H1 (cell line): ENCODE measurements at regions not wholly inside any gene's neighbourhood (a gene's known extent, or its start where the extent isn't known, plus 50 kb on each side); places are given as distances from the start of the nearest gene placed in this dataset.

Source experiments
- CTCF ChIA-PET: fragments of 300-600 bp; sonication (Branson Sonifier 250); formaldehyde crosslinking; loops from one replicate; lab custom pipeline; 2021; ENCODE audit not compliant: partially characterized antibody; lab: Charles Lee
- POLR2A ChIA-PET: fragments of 300-600 bp; sonication (Branson Sonifier 250); formaldehyde crosslinking; loops from one replicate; lab custom pipeline; 2021; ENCODE audit warnings: inconsistent platforms; ENCODE audit not compliant: partially characterized antibody; lab: Charles Lee
- DNase-seq, 2 experiments: peaks; one replicate each; pipeline versions ENCODE4 v3.0.0 to v3.0.0-alpha.2; 2010 to 2022; ENCODE audit warnings: low spot score in 2 of 2, low read depth in 1 of 2, mixed read lengths in 1 of 2
- FAIRE-seq: peaks from 2 replicates; lab custom pipeline; 2011; peaks lifted over from hg19 to GRCh38; lab: Jason Lieb, UNC
- H2AFZ ChIP-seq: 2 replicates; pipeline ENCODE4 v1.8.1; 2012; ENCODE audit warnings: low read length, inconsistent platforms
- H2AK5ac ChIP-seq: 2 replicates; pipeline ENCODE4 v1.6.1; 2013; ENCODE audit warnings: low read depth, low read length
- H2BK120ac ChIP-seq: replicated peaks from 2 replicates; pipeline ENCODE3; 2013; ENCODE audit warnings: low read depth, low read length, inconsistent platforms
- H2BK12ac ChIP-seq: 2 replicates; pipeline ENCODE4 v1.6.1; 2013; ENCODE audit warnings: low read depth, low read length
- H2BK15ac ChIP-seq: 2 replicates; pipeline ENCODE4 v1.6.1; 2013; ENCODE audit warnings: low read length
- H2BK20ac ChIP-seq: 2 replicates; pipeline ENCODE4 v1.6.1; 2013; ENCODE audit warnings: low read length
- H2BK5ac ChIP-seq: 2 replicates; pipeline ENCODE4 v1.6.1; 2013; ENCODE audit warnings: low read depth, low read length
- H3K14ac ChIP-seq: 2 replicates; pipeline ENCODE4 v1.6.1; 2013; ENCODE audit warnings: inconsistent platforms; ENCODE audit not compliant: insufficient read length
- H3K18ac ChIP-seq: 2 replicates; pipeline ENCODE4 v1.6.1; 2013; ENCODE audit warnings: low read length; ENCODE audit errors: extremely low read depth
- H3K23ac ChIP-seq: 2 replicates; pipeline ENCODE4 v1.6.1; 2013; ENCODE audit warnings: inconsistent platforms; ENCODE audit not compliant: insufficient read length
- H3K23me2 ChIP-seq: 2 replicates; pipeline ENCODE4 v1.6.1; 2013; ENCODE audit warnings: low read depth, low read length
- H3K27ac ChIP-seq: 2 replicates; pipeline ENCODE4 v1.6.1; 2011; ENCODE audit warnings: low read depth, low read length, inconsistent platforms
- H3K27me3 ChIP-seq, 4 experiments: replicated peaks in 1 of 4; 1 replicate in 1 of 4; 2 replicates in 3 of 4; pipeline versions ENCODE4 v1.6.1 to v1.8.1; 2011 to 2013; ENCODE audit warnings: low read length in 3 of 4, mild to moderate bottlenecking in 3 of 4, inconsistent platforms in 2 of 4, mixed read lengths in 2 of 4, moderate library complexity in 1 of 4; ENCODE audit not compliant: control insufficient read depth in 3 of 4, insufficient read depth in 3 of 4; ENCODE audit errors: extremely low read depth in 1 of 4
- H3K36me3 ChIP-seq, 4 experiments: 2 replicates each; pipeline versions ENCODE4 v1.6.1 to v1.8.1; 2011 to 2013; ENCODE audit warnings: mild to moderate bottlenecking in 4 of 4, low read length in 3 of 4, moderate library complexity in 2 of 4, control low read depth in 1 of 4, inconsistent platforms in 1 of 4; ENCODE audit not compliant: insufficient read depth in 4 of 4, control insufficient read depth in 2 of 4
- H3K4ac ChIP-seq: replicated peaks from 2 replicates; pipeline ENCODE3; 2013; ENCODE audit warnings: low read length, low read depth, mixed read lengths, inconsistent platforms; ENCODE audit not compliant: insufficient read length
- H3K4me1 ChIP-seq, 4 experiments: replicated peaks in 1 of 4; 1 replicate in 1 of 4; 2 replicates in 3 of 4; pipeline versions ENCODE4 v1.6.1 to v1.8.1; 2011 to 2013; ENCODE audit warnings: low read length in 3 of 4, inconsistent platforms in 2 of 4, mixed read lengths in 1 of 4; ENCODE audit not compliant: insufficient read depth in 4 of 4, control insufficient read depth in 3 of 4
- H3K4me2 ChIP-seq, 2 experiments: 2 replicates each; pipeline versions ENCODE4 v1.6.1 to v1.8.1; 2011 to 2013; ENCODE audit warnings: low read depth in 2 of 2, low read length in 2 of 2, control low read depth in 1 of 2, inconsistent platforms in 1 of 2, mild to moderate bottlenecking in 1 of 2; ENCODE audit not compliant: insufficient read depth in 1 of 2
- H3K4me3 ChIP-seq, 4 experiments: fragments of 200-600, 300-600 bp in 1 of 4; sonication (generic), shearing (Covaris generic), sonication (Bioruptor Twin) in 1 of 4; 2 replicates each; pipeline versions ENCODE4 v1.5.1 to v1.8.1; 2011 to 2016; ENCODE audit warnings: low read length in 4 of 4, low read depth in 3 of 4, control low read depth in 2 of 4, inconsistent platforms in 2 of 4, mild to moderate bottlenecking in 2 of 4, mixed read lengths in 1 of 4, moderate library complexity in 1 of 4; ENCODE audit not compliant: insufficient read depth in 2 of 4; ENCODE audit errors: extremely low read depth in 1 of 4
- H3K56ac ChIP-seq: replicated peaks from 2 replicates; pipeline ENCODE3; 2013; ENCODE audit warnings: low read depth, mild to moderate bottlenecking, mixed read lengths, low read length, inconsistent platforms; ENCODE audit not compliant: insufficient read length
- H3K79me1 ChIP-seq: 2 replicates; pipeline ENCODE4 v1.6.1; 2013; ENCODE audit warnings: low read depth, low read length, control low read depth
- H3K79me2 ChIP-seq, 2 experiments: 2 replicates each; pipeline versions ENCODE4 v1.6.1 to v1.8.1; 2012 to 2013; ENCODE audit warnings: low read length in 2 of 2, mild to moderate bottlenecking in 2 of 2, inconsistent platforms in 1 of 2; ENCODE audit not compliant: insufficient read depth in 2 of 2, control insufficient read depth in 1 of 2
- H3K9ac ChIP-seq, 4 experiments: replicated peaks in 1 of 4; 1 replicate in 1 of 4; 2 replicates in 3 of 4; pipeline versions ENCODE4 v1.6.1 to v1.8.1; 2011 to 2013; ENCODE audit warnings: low read depth in 3 of 4, low read length in 3 of 4, control low read depth in 2 of 4, mild to moderate bottlenecking in 2 of 4, moderate library complexity in 2 of 4, inconsistent platforms in 1 of 4; ENCODE audit errors: extremely low read depth in 1 of 4
- H3K9me3 ChIP-seq, 2 experiments: 2 replicates each; pipeline versions ENCODE4 v1.6.1 to v1.8.1; 2012 to 2013; ENCODE audit warnings: mild to moderate bottlenecking in 2 of 2, moderate library complexity in 2 of 2, control low read depth in 1 of 2, inconsistent platforms in 1 of 2, low read depth in 1 of 2, low read length in 1 of 2, mixed read lengths in 1 of 2; ENCODE audit not compliant: insufficient read depth in 2 of 2
- H4K20me1 ChIP-seq, 2 experiments: replicated peaks in 1 of 2; 2 replicates each; pipeline versions ENCODE3 to v1.8.1; 2011 to 2013; ENCODE audit warnings: inconsistent platforms in 2 of 2, low read length in 2 of 2, mild to moderate bottlenecking in 1 of 2; ENCODE audit not compliant: insufficient read depth in 2 of 2, control insufficient read depth in 1 of 2
- H4K5ac ChIP-seq: 2 replicates; pipeline ENCODE4 v1.6.1; 2013; ENCODE audit warnings: low read length, low read depth, mixed read lengths, inconsistent platforms; ENCODE audit not compliant: insufficient read length
- H4K8ac ChIP-seq: 2 replicates; pipeline ENCODE4 v1.8.0; 2013; ENCODE audit warnings: mild to moderate bottlenecking, moderate library complexity, low read length, inconsistent platforms; ENCODE audit not compliant: insufficient read depth; ENCODE audit errors: extremely low read depth
- H4K91ac ChIP-seq: replicated peaks from 2 replicates; pipeline ENCODE3; 2013; ENCODE audit warnings: low read length, mixed read lengths, inconsistent platforms; ENCODE audit not compliant: insufficient read length
- ASH2L ChIP-seq: fragments of 200-600, 300-600 bp; sonication (generic); IDR thresholded peaks from one replicate; pipeline ENCODE4 v1.7.1; 2017; ENCODE audit warnings: low read length
- EZH2 ChIP-seq: fragments of 200-600 bp; sonication (generic); IDR thresholded peaks from 2 replicates; pipeline ENCODE4 v1.7.1; 2012; ENCODE audit warnings: low read depth, mild to moderate bottlenecking, moderate library complexity, low read length, inconsistent platforms; ENCODE audit not compliant: severe bottlenecking
- JUN ChIP-seq: IDR thresholded peaks from 2 replicates; pipeline ENCODE4 v1.6.1; 2011; ENCODE audit warnings: low read depth, mild to moderate bottlenecking, improper control_type of control experiment, low read length
- JUND ChIP-seq: IDR thresholded peaks from 2 replicates; pipeline ENCODE4 v1.6.1; 2011; ENCODE audit warnings: mild to moderate bottlenecking, improper control_type of control experiment, low read length
- KDM4A ChIP-seq: IDR thresholded peaks from one replicate; pipeline ENCODE4 v1.7.1; 2012; ENCODE audit warnings: low read depth, mild to moderate bottlenecking, moderate library complexity, low read length, inconsistent platforms; ENCODE audit not compliant: severe bottlenecking
- KDM5A ChIP-seq: fragments of 200-600 bp; IDR thresholded peaks from 2 replicates; pipeline ENCODE4 v1.7.1; 2012; ENCODE audit warnings: mild to moderate bottlenecking, low read length, inconsistent platforms, mixed read lengths
- POLR2AphosphoS5 ChIP-seq: IDR thresholded peaks from 2 replicates; pipeline ENCODE4 v1.6.1; 2011; ENCODE audit warnings: low read depth, low read length
- SAP30 ChIP-seq: fragments of 300-600 bp; sonication (generic); IDR thresholded peaks from 2 replicates; pipeline ENCODE4 v1.7.1; 2012; ENCODE audit warnings: low read length, moderate library complexity, mild to moderate bottlenecking, inconsistent platforms; ENCODE audit not compliant: insufficient read depth, insufficient replicate concordance
- SP1 ChIP-seq: IDR thresholded peaks from 2 replicates; pipeline ENCODE4 v1.6.1; 2011; ENCODE audit warnings: low read depth, low read length
- SRF ChIP-seq: IDR thresholded peaks from 2 replicates; pipeline ENCODE4 v1.6.1; 2011; ENCODE audit warnings: mild to moderate bottlenecking, low read depth, low read length, moderate library complexity
- TBP ChIP-seq: IDR thresholded peaks from 2 replicates; pipeline ENCODE4 v1.6.1; 2011; ENCODE audit warnings: low read depth, low read length, improper control_type of control experiment
- WGBS, 2 experiments: shearing (Covaris generic) in 1 of 2; methylation state at CpG; one replicate each; pipeline versions ENCODE4 v1.1.6 to v1.1.7; 2013 to 2015; ENCODE audit warnings: low lambda C conversion rate in 2 of 2, mixed read lengths in 2 of 2, inconsistent platforms in 1 of 2, low coverage in 1 of 2, missing lambda C conversion rate in 1 of 2; ENCODE audit not compliant: insufficient replicate concordance in 2 of 2, insufficient coverage in 1 of 2, insufficient read length in 1 of 2; ENCODE audit errors: extremely low coverage in 1 of 2, missing lambda C conversion rate in 1 of 2; 5-methylcytosine and 5-hydroxymethylcytosine counted together
- TF ChIP-seq, protein P1 (sequence below): IDR thresholded peaks from 2 replicates; pipeline ENCODE4 v1.6.1; 2012; ENCODE audit warnings: inconsistent platforms
- TF ChIP-seq, protein P2 (sequence below): IDR thresholded peaks from 2 replicates; pipeline ENCODE4 v1.6.1; 2011; ENCODE audit warnings: low read length, improper control_type of control experiment

DNA sequence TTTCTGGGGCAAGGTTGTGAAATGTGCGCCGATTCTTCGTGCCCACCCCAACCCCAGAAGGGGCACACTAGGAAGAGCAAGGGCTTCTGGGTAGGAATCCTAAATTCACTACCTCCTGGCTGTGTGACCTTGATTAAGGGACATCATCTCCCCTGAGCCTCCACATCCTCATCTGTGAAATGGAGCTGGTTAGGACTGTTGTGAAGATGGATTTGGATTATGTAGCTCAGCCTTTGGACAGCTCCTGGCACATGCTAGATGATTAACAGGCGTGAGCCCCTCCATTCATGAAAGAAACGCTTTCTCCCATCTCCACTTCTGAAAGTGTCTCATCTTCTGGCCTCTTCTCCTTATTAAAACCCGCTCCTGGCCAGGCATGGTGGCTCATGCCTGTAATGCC, 65.3 kb upstream of the TMEM97 start:
- ChIA-PET POLR2A (interaction anchor here (1.5 kb wide), 1 partner anchor 66 kb away, joined by 3 read pairs; no protein-coding TSS in a partner anchor), CTCF (interaction anchor here (15.7 kb wide), 1 partner anchor 20 kb away, joined by 266 read pairs; no protein-coding TSS in a partner anchor)
- no peaks in the 10 kb centered on the region for H4K20me1 ChIP-seq
- H3K79me1 ChIP-seq: no peaks in the 10 kb centered on the region
- no peak overlapping the region for H3K56ac ChIP-seq
- H3K4ac ChIP-seq: no peak overlapping the region
- H3K23me2 ChIP-seq: peaks cover 3% of the 10 kb centered on the region
- no peak overlapping the region for H2BK120ac ChIP-seq
- no peak overlapping the region for H3K9ac ChIP-seq
- no peak overlapping the region for H4K91ac ChIP-seq
- H3K23ac ChIP-seq: no peak overlapping the region
- no peak overlapping the region for H4K8ac ChIP-seq
- no peak overlapping the region for H3K4me2 ChIP-seq
- H3K9me3 ChIP-seq: no peaks in the 10 kb centered on the region
- WGBS, 2 experiments: 92% methylated on average over 6 of the region's 6 CpGs; no CpG with 5 or more reads in 1 of the 2 experiments
- no peaks in the 10 kb centered on the region; a peak in 2 of 7 replicates for H3K4me1 ChIP-seq
- FAIRE-seq: no peak
- no peak overlapping the region for H2AFZ ChIP-seq
- H3K79me2 ChIP-seq: no peaks in the 10 kb centered on the region
- H2BK20ac ChIP-seq: no peak overlapping the region
- H3K4me3 ChIP-seq: no peak overlapping the region
- H2BK12ac ChIP-seq: no peak overlapping the region
- H2BK5ac ChIP-seq: no peak overlapping the region
- no peak overlapping the region for H2AK5ac ChIP-seq
- no peaks in the 10 kb centered on the region for H3K36me3 ChIP-seq
- no peak for TF ChIP-seq SAP30
- TF ChIP-seq KDM5A: no peak
- no peak for TF ChIP-seq JUND
- no peak for TF ChIP-seq POLR2AphosphoS5
- no peak for TF ChIP-seq SP1
- TF ChIP-seq, protein P1, sequence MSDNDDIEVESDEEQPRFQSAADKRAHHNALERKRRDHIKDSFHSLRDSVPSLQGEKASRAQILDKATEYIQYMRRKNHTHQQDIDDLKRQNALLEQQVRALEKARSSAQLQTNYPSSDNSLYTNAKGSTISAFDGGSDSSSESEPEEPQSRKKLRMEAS: no peak
- no peak for TF ChIP-seq TBP
- TF ChIP-seq SRF: no peak
- no peak for TF ChIP-seq KDM4A
- TF ChIP-seq, protein P2, sequence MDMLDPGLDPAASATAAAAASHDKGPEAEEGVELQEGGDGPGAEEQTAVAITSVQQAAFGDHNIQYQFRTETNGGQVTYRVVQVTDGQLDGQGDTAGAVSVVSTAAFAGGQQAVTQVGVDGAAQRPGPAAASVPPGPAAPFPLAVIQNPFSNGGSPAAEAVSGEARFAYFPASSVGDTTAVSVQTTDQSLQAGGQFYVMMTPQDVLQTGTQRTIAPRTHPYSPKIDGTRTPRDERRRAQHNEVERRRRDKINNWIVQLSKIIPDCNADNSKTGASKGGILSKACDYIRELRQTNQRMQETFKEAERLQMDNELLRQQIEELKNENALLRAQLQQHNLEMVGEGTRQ: no peak
- TF ChIP-seq EZH2: no peak
- no peak for TF ChIP-seq JUN
- no peak for TF ChIP-seq ASH2L
- TF ChIP-seq, all 59 proteins: peak for 0
- Histone ChIP-seq H2BK15ac (no peak overlapping the region), H3K27me3 (0 out of 7 replicates have a peak, but pooled peaks cover 0 to 2% (median 0%) of the 10 kb centered on the region in 4 experiments), H3K14ac (no peak overlapping the region), H3K18ac (no peak overlapping the region), H4K5ac (no peak overlapping the region), H3K27ac (no peak overlapping the region)
- DNase-seq: no peak
